Activated CD8-positive, alpha-beta memory T cell treated with anti-CD3 and anti-CD28 coated beads for 48 hours (primary cell): ENCODE measurements at regions not wholly inside any gene's neighbourhood (a gene's known extent, or its start where the extent isn't known, plus 50 kb on each side); places are given as distances from the start of the nearest gene placed in this dataset.
"Not testable (repeated sequence)": the region's sequence is repeated elsewhere in the genome, so short reads cannot be mapped to it uniquely, and the experiment has no call there.

Experiments used
- DNase-seq, 3 experiments: peaks; one replicate each; pipeline ENCODE4 v3.0.0-alpha.2; 2020; ENCODE audit warnings: low read depth in 2 of 3, low spot score in 2 of 3

GRCh38 chr20:1757606-1758512 lies 100.3 kb upstream of the SIRPG start:
- DNase-seq = no peak

- DNase-seq = no peak
These were observed 99.5 kb upstream of the SIRPG start for GRCh38 chr20:1757072-1757471.

- no peak for DNase-seq
These were observed 97.2 kb upstream of the SIRPG start for GRCh38 chr20:1754749-1755148.

- DNase-seq = no peak
These were observed 96.7 kb upstream of the SIRPG start for GRCh38 chr20:1754306-1754705.

DNA sequence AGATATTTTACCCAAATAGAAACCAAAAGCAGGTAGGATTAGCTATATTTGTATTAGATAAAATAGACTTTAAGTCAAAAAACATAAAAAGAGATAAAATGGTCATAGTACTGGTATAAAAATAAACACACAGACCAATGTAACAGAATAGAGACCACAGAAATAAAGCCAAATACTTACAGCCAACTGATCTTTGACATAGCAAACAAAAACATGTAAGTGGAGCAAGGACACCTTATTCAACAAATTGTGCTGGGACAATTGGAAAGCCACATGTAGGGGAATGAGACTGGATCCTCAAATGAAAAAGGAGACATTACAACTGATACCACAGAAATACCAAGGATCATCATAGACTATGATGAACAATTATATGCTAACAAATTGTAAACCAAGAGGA lies 94.5 kb upstream of the SIRPG start:
- no peak for DNase-seq

GRCh38 chr20:1748777-1749176 lies 91.2 kb upstream of the SIRPG start:
- DNase-seq = no peak

DNA sequence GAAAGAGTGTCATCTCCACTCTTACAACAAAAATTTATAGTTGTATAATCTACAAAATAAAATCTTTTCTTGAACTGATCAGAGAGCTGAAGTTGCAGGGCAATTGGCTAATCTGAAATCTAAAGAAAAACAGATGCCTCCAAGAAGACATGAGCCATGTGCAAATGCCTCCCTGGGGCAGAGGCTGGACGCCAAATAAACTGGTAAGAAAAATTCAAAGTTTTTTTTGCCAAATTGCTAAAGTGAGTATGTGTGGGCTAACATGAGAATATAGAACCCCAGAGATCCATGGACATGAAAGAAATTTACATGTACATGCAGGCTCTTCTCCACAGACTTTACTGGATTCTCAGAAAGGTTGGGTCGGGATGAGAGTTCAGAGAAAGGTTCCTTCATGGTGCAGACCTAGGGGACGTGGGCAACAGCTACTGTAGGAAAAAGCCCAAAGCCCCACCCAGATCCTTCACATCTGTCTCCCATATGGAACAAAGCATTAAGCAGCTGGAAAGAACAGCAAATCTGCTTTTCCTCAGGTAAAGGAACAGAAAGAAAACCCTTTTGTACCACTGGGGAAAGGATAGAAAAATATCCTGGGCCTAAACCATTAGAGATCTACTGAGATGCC lies 90.5 kb upstream of the SIRPG start:
- no peak for DNase-seq

GRCh38 chr20:1742049-1742434 lies 84.5 kb upstream of the SIRPG start:
- DNase-seq = not testable (repeated sequence)

DNA sequence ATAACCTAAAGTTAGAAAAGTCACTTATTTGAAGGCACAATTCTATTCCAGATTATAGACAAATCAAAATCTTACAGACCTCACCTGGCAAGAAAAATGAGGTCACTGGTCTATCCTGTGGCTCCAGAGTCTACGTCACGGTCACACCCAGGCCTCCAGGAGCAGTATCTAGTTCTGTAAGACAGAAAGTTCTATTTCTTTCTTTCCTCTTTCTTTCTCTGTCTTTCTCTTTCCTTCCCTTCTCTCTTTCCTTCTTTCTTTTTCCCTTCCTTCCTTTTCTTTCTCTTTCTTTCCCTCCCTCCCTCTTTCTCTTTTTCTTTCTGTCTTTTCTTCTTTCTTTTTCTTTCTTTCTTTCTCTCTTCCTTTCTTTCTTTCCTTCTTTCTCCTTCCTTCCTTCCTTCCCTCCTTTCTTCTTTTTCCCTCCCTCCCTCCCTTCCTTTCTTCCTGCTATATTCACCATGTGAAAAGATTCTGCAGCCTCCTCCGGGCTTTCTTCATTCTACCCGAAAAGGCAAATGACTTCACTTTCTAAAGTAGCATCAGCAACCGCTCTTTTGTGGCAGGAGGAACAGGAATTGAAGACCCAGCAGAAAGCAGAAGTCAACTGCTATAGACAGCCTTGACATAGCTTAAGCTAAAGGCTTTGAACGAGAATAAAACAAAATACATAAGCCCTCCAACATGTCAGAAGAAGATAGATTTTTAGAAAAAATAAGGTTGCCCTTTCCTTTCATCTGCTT lies 83.9 kb upstream of the SIRPG start:
- no peak for DNase-seq

- no peak for DNase-seq
These were observed 79.6 kb upstream of the SIRPG start for GRCh38 chr20:1737134-1737533.

GRCh38 chr20:1735417-1736089 lies 78.0 kb upstream of the SIRPG start:
- DNase-seq = no peak

- no peak for DNase-seq
These were observed 76.8 kb upstream of the SIRPG start for GRCh38 chr20:1734269-1734858.

DNA sequence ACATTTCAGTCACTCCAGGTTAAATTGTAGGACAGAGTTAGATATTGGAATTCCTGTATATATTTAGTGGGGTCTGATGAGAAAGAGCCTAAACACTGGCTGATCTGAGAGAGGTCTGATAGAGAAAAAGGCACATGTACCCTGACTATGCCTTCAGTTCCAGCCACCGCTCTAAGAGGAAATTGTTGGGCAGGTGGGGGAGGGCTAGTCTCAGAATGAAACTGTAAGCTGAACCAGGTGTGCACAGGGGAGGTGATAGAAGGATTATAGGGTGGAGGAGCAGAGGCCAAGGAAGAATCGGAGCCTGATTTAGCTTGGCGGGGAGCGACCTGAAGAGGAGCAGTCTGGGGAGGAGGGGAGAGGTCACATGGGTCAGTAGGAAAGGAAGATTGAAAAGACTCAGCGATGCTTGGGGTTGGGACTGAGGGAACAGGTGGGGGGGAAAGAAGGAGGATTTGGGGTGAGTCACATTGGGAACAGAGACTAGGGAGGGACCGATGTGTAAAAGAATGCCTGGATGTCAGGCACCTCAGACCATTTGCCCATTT lies 74.3 kb upstream of the SIRPG start:
- DNase-seq = not testable (repeated sequence)

- not testable (repeated sequence) for DNase-seq
These were observed 73.6 kb upstream of the SIRPG start for GRCh38 chr20:1730981-1731711.

DNA sequence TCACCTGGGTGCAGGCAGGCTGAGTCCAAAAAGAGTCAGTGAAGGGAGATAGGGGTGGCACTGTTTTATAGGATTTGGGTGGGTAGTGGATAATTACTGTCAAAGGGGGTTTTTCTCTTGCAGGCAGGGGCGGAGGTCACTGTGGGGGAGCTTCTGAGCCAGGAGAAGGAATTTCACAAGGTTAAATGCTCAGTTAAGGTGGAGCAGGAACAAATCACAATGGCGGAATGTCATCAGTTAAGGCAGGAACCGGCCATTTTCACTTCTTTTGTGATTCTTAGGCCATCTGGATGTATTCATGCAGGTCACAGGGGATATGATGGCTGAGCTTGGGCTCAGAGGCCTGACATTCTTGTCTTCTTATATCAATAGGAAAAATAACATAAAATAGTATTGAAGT lies 69.7 kb upstream of the SIRPG start:
- DNase-seq = not testable (repeated sequence)

DNA sequence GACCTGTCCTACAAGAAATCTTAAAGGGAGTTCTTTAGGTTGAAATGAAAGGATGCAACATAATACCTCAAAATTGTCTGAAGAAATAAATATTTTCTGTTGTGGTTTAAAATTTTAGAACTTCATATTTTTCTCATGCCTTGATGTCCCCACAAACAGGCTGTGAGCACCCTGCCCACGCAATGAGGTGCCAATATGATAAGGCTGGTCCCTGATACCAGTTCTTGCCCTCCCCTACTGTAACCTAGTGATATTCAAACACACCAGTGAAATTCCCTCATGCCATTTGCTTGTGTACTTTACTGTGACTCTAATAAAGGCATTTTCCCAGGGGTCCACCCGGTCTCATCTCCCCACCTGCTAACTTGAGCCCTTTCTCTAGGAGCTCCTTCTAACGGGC lies 67.3 kb upstream of the SIRPG start:
- no peak for DNase-seq

- DNase-seq = no peak
These were observed 65.0 kb upstream of the SIRPG start for GRCh38 chr20:1722513-1723050.

- DNase-seq = no peak
These were observed 64.3 kb upstream of the SIRPG start for GRCh38 chr20:1721687-1722512.
